GM21786 (cell line): ENCODE measurements at regions not wholly inside any gene's neighbourhood (a gene's known extent, or its start where the extent isn't known, plus 50 kb on each side); places are given as distances from the start of the nearest gene placed in this dataset.
A peak's percentile ranks its signal among the peaks of the same experiment; 100 is the strongest.

Experiments used
- ATAC-seq: cut with Tn5 transposase; IDR thresholded peaks from one replicate; pipeline ENCODE4 v1.9.1; 2021; ENCODE audit not compliant: unreplicated experiment

- peak; percentile 65 for ATAC-seq
Observed at GRCh38 chr7:33750177-33750576, 155.2 kb upstream of the BMPER start.

GRCh38 chr7:33751443-33751842 is 153.9 kb upstream of the BMPER start:
- ATAC-seq: no peak

DNA sequence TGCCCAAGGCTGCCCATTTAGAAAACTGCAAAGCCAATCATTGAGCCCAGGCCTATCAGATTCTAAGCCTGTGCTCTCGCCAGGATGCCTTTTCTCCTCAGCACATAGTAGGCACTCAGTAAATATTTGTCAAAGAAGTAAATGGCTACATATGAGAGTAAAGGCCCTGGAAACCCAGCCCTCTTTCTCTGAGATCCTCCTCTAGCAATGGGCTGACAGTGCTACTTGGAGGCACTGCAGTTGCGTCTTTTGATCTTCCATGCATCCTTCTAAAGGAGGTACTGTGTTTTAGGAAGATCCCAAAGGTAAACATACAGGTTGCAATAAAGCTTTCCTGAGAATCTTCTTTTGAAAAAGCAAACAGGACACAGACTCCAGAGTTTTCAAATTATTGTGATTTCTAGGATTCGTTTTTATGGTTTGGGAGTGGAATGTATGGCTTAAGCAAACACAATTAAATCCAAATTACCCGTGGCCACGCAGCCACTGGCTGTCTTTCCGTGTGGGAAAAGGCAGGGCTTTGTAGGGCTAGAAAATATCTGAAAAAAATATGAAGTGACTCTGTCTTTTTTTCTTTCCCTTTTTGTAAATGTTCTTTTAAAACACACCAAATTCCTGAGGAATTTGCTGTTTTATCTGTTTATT is 151.3 kb upstream of the BMPER start:
- no peak for ATAC-seq

- ATAC-seq: no peak
Observed at GRCh38 chr7:33754933-33755928, 150.1 kb upstream of the BMPER start.

- ATAC-seq: no peak
Observed at GRCh38 chr7:33757050-33757449, 148.3 kb upstream of the BMPER start.

- ATAC-seq: no peak
Observed at GRCh38 chr7:33757563-33758165, 147.7 kb upstream of the BMPER start.

DNA sequence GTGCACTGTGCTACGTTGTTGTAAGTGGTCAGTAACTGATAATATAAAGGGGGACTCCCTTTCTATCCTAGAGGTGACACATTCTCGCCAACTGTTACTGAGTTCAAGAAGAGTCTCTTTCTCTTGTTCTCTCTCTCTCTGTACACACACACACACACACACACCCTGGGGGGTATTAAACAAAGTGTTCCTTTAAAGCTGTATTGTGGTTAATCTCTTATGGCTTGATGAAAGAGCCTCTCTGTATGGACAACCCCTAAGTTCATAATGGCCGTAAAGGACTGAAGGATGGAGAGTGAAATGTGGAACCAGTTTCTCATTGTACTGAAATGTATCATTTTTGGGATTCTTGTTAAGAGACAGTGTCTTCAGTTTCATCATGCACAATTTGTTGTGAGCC is 145.2 kb upstream of the BMPER start:
- ATAC-seq: no peak

- ATAC-seq: no peak
Observed at GRCh38 chr7:33760834-33761233, 144.5 kb upstream of the BMPER start.

DNA sequence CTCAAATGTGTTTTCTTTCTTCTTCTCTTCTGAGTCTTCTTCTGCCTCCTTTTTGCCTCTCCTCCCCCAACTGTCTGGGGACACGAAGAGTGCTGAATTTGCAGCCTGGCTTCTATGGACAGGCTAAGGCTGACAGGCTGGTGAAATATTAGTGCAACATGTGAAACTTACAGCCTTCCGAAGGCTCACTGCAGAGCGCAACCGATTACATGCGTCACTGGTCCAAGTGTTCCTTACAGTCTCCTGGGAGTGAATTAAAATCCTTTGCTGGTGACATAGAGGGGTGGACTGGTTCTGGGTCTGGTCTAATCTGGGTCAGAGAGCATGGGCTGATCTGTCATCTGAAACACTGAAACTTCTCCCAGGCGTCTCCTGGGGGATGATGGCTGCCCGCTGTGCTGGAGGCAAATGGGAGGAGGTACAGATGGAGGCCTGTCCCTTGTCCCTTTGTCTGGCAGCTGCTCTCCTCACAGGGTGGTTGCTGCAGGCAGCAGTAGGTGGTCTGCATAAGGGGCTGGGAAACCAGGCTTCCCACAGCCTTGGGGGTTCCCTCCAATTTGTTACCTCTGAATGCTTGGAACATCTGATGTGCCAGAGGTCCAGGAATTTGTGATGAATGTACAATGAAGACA is 143.8 kb upstream of the BMPER start:
- no peak for ATAC-seq

DNA sequence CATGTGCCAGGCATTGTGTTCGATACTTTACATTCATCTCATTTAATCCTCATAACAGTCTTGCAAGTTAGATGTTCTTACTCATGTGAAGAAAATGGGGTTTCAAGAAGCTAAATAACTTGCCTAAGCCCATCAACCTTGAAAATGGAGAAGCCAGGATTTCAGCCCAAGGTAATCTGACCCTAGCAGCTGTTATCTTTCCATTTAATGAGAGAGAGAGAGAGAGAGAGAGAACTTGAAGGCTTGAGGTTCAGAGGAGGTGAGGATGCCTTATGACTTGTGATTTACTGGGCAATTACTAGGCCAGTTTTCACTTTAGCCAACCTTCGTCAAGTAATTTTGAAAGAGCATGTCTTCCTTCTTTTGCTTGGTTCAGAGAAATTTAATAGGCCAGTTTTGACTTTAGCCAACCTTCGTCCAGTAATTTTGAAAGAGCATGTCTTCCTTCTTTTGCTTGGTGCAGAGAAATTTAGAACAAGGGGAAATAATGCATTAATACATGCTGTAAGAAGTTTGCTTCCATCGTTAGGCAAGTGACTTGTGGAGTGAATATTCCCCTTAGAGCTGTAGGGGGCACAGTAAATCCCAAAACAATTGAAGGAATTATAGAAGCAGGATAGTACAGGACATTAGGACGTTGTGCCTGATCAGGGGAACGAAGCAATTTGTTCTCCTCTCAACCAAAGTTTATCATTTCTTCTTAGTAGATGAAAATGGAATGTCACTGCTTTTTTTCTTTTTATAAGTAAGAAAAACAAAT is 143.0 kb upstream of the BMPER start:
- ATAC-seq: no peak

DNA sequence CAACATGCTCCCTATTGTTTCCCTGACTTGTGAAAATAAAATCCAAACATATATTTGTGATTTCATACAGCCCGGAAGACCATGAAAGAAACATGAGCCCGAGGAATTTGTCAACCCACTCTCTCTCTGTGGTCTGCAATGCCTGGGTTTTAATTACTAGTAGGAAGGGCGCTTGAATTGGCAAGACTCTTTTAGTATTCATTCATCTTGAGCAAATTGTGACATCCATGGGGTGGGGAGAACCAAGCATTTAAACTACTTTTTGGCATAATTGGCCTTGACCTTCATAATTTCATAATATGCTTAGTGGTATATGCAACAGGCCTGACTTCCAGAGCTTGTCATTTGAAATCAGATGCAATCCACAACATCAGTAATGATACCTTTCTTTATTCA is 142.4 kb upstream of the BMPER start:
- ATAC-seq: no peak

- ATAC-seq: no peak
Observed at GRCh38 chr7:33764752-33765451, 140.4 kb upstream of the BMPER start.

DNA sequence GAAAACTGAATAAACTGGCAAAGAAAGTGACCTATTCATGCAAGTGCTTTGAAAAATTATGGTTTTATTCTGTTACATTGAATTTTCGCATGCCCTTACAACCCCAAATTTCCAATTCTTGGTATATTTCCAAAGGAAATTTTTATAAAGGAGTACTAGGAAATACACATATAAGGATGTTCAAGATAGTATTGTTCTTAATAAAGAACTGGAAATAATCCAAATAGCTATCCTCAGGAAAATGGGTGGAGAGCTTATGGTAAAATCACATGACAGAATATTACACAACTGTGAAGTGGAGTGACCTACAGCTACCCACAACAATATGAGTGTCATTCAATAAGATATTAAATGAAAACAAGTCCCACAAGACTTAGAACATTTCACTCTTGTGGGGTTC is 138.9 kb upstream of the BMPER start:
- no peak for ATAC-seq

GRCh38 chr7:33769930-33770329 is 135.4 kb upstream of the BMPER start:
- ATAC-seq: no peak

DNA sequence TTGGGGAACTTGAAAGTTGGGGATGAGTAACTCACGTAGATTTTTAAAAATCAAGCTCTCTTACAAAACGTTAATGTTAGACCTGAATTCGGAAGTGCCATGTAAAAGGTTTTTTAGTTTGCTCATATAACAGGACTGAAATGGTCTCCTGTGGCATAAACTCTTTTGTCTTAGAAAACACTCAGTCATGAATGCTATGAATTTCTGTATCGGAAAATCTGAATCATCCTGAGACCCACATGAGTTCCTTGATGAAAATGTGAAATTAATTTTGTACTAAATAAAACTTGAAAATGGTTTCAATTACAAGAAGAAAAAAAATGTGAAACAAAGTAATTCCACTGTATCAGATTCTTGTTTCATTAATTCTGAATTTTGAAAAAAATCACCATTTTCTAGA is 134.8 kb upstream of the BMPER start:
- no peak for ATAC-seq

DNA sequence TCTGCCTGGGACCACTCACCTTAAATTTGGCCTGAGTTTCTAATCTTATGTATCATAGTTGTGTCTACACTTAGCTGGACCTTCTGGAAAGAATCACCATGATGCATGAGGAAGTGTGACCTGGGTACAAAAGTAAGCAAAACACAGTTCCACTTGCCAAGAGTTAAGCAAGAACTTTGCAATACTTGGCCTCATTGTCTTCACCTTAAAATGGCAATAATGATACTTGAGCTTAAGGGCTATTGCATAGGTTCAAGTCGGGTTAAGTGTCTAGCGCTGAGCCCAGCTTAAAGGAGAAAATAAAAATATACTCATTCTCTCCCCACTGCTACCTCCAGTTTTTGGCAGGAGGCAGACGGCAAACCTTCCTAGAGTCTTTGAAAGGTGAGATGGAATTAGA is 133.9 kb upstream of the BMPER start:
- ATAC-seq: no peak

DNA sequence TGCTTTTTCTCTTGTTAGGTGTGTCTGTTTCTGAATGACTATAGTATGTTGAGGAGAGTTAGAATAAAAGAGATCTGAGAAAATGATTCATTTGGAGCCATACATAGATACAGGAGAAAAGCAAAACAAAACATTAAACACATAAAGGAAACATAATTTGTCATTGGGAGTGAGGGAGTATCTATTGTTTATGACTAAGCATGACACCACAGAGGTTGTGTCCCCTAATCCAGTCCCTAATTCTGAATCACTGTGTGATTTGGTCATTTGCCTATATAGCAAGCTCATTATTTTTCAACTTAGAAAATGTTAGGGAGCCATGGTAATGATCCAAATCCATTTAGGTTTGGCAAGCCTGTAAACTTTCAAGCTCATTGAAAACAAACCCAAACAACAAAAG is 132.3 kb upstream of the BMPER start:
- no peak for ATAC-seq

DNA sequence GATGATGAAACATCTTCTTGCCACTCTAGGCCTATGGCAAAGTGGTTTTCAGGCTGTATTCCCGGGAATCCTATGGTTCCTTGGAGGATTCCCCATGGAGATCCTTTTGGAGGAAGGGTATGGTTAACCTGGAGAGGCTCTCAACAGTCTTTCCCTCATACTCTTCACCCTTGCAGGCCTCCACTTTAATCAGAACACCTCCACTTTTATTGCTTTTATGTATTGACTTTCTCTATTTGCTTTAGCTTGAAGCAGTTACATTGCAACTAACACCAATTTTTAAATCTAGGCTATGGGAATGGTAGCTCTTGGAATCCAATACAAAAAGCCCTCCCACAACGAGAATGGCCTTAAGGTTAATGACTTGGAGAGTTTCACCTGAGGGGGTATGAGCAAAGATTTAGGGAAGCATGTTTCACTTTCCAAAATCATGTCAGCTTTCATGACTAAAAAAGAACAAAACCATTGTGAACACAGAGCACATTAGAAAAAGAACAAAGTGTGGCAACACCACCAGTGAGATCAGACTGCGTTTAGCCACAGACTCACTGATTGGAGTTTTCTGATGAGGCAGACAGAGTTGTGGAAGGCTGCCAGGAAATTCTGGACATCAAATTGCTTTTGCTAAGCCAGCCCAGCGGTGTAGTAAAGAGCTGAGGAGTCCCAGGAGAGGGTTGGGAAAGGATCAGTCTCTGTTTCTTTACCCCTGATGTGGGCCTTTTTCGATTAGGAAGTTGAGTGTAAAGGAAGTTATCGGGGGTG is 130.4 kb upstream of the BMPER start:
- no peak for ATAC-seq

DNA sequence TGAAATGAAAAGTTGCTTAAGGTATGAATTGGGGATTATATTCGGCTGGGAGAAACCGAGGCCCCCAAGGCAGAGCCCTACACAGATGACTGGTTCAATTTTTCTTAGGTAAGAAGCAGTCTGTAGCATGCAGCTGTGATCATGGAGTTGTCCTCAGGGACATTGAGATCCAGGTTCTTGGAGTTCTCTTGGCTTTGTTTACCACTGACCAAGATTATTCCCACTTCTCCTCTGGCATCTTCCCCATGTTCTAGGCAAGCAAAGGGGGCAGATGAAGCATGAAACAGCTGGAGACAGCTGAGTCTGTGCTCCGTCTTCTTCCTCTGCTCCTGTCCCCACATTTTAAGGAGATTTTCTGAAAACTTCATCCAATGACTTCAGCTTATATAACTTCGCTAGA is 129.5 kb upstream of the BMPER start:
- no peak for ATAC-seq
